Upper lobe of left lung (tissue), 6 donors: ENCODE measurements at regions not wholly inside any gene's neighbourhood (a gene's known extent, or its start where the extent isn't known, plus 50 kb on each side); places are given as distances from the start of the nearest gene placed in this dataset.
"Not testable (repeated sequence)": the region's sequence is repeated elsewhere in the genome, so short reads cannot be mapped to it uniquely, and the experiment has no call there.

Experiments
- ATAC-seq, 2 donors: fragments of 200-7000 bp; cut with Tn5 transposase; one replicate each; pipeline ENCODE4 v1.9.1; 2022; ENCODE audit warnings: mild to moderate bottlenecking in 2 of 2, moderate library complexity in 2 of 2; ENCODE audit not compliant: low FRiP score in 2 of 2
- DNase-seq, 2 donors: peaks; one replicate each; pipeline ENCODE4 v3.0.0-alpha.2; 2019 to 2020
- H3K27ac ChIP-seq, 4 donors: fragments of 200-600 bp; sonication (generic); one replicate each; pipeline ENCODE4 v1.5.1; 2016 to 2019
- H3K27me3 ChIP-seq, 4 donors: fragments of 200-600 bp; sonication (generic); one replicate each; pipeline ENCODE4 v1.5.1; 2017 to 2019
- H3K36me3 ChIP-seq, 4 donors: fragments of 200-600 bp; sonication (generic); one replicate each; pipeline ENCODE4 v1.5.1; 2016 to 2019
- H3K4me1 ChIP-seq, 4 donors: fragments of 200-600 bp; sonication (generic); one replicate each; pipeline ENCODE4 v1.5.1; 2018 to 2019
- H3K4me3 ChIP-seq, 4 donors: fragments of 200-600 bp; sonication (generic); one replicate each; pipeline ENCODE4 v1.5.1; 2017 to 2019; ENCODE audit warnings: mild to moderate bottlenecking in 2 of 4, moderate library complexity in 1 of 4
- H3K9me3 ChIP-seq, 4 donors: fragments of 200-600 bp; sonication (generic); one replicate each; pipeline ENCODE4 v1.5.1; 2018 to 2019
- EP300 ChIP-seq, 4 donors: sonication (generic); formaldehyde crosslinking; IDR thresholded peaks; one replicate each; pipeline ENCODE4 v1.5.1; 2017; ENCODE audit warnings: antibody characterized with exemption in 4 of 4, control low read depth in 2 of 4
- POLR2A ChIP-seq, 4 donors: fragments of 450-650 bp; IDR thresholded peaks; one replicate each; pipeline ENCODE4 v1.5.1; 2016 to 2017; ENCODE audit warnings: antibody characterized with exemption in 4 of 4, mild to moderate bottlenecking in 2 of 4
- POLR2AphosphoS5 ChIP-seq, 2 donors: sonication (generic); formaldehyde crosslinking; IDR thresholded peaks; one replicate each; pipeline ENCODE4 v1.5.1; 2017; ENCODE audit warnings: antibody characterized with exemption in 2 of 2
- WGBS, 2 donors: methylation state at CpG; one replicate each; pipeline ENCODE4 v1.1.5; 2017 to 2018; 5-methylcytosine and 5-hydroxymethylcytosine counted together
- TF ChIP-seq, protein P1 (sequence below), 6 experiments: fragments of 450-650 bp in 4 of 6; fragments of 200-600 bp in 2 of 6; sonication (generic) in 2 of 6; IDR thresholded peaks; one replicate each; pipeline ENCODE4 v1.5.1; 2016 to 2019; ENCODE audit warnings: antibody characterized with exemption in 6 of 6
- donor health status: DM: no; HTN: no; CAD: no; lungs with moderate emphysema.
- donor health status: DM: no; HTN: yes; CAD: no; lungs with severe emphysema.

GRCh38 chr5:99586878-99587277 lies 658.1 kb upstream of the CHD1 start:
- H3K27me3 ChIP-seq = no peaks in the 10 kb centered on the region
- no peak overlapping the region for H3K27ac ChIP-seq
- DNase-seq (no peak), ATAC-seq (no peak)
- TF ChIP-seq, protein P1, sequence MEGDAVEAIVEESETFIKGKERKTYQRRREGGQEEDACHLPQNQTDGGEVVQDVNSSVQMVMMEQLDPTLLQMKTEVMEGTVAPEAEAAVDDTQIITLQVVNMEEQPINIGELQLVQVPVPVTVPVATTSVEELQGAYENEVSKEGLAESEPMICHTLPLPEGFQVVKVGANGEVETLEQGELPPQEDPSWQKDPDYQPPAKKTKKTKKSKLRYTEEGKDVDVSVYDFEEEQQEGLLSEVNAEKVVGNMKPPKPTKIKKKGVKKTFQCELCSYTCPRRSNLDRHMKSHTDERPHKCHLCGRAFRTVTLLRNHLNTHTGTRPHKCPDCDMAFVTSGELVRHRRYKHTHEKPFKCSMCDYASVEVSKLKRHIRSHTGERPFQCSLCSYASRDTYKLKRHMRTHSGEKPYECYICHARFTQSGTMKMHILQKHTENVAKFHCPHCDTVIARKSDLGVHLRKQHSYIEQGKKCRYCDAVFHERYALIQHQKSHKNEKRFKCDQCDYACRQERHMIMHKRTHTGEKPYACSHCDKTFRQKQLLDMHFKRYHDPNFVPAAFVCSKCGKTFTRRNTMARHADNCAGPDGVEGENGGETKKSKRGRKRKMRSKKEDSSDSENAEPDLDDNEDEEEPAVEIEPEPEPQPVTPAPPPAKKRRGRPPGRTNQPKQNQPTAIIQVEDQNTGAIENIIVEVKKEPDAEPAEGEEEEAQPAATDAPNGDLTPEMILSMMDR (IDR thresholded peaks at IDR 0.05) = no peak
- no peak for TF ChIP-seq EP300 (IDR thresholded peaks at IDR 0.05)
- no peak for TF ChIP-seq POLR2A (IDR thresholded peaks at IDR 0.05)
- TF ChIP-seq POLR2AphosphoS5 (IDR thresholded peaks at IDR 0.05) = no peak
- no peaks in the 10 kb centered on the region for H3K9me3 ChIP-seq
- no peak overlapping the region for H3K4me3 ChIP-seq
- no peaks in the 10 kb centered on the region for H3K4me1 ChIP-seq
- H3K36me3 ChIP-seq = no peaks in the 10 kb centered on the region

DNA sequence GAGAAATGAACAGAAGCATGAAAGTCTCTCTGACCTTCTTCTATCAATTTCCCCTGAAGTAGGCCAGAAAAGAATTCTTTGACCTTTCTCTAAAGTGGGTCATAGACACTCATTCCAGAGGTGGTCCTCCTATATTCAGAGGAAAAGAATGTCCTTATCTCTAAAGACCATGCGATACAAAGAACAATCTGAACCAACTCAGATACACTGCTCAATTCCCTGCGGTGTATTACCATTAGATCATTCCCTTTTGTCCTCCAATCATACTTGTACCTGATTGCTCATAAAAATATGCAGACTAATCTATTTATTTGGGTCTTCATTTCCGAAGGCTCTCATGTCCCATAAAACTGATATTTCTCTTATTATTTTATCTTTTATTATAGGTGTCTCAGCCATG lies 652.4 kb upstream of the CHD1 start:
- H3K27ac ChIP-seq, DNase-seq, H3K4me1 ChIP-seq, H3K27me3 ChIP-seq, H3K9me3 ChIP-seq, H3K4me3 ChIP-seq, ATAC-seq, H3K36me3 ChIP-seq: not testable (repeated sequence)
- WGBS, 2 donors = 68 to 72% methylated on average over 3 of the region's 3 CpGs

DNA sequence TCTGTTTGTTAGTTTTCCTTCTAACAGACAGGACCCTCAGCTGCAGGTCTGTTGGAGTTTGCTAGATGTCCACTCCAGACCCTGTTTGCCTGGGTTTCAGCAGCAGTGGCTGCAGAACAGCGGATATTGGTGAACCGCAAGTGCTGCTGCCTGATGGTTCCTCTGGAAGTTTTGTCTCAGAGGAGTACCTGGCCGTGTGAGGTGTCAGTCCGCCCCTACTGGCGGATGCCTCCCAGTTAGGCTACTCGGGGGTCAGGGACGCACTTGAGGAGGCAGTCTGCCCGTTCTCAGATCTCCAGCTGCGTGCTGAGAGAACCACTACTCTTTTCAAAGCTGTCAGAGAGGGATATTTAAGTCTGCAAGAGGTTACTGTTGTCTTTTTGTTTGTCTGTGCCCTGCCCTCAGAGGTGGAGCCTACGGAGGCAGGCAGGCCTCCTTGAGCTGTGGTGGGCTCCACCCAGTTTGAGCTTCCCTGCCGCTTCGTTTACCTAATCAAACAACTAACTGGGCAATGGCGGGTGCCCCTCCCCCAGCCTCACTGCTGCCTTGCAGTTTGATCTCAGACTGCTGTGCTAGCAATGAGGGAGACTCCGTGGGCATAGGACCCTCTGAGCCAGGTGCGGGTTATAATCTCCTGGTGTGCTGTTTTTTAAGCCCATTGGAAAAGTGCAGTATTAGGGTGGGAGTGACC lies 634.3 kb upstream of the CHD1 start:
- H3K27me3 ChIP-seq, H3K9me3 ChIP-seq, H3K4me1 ChIP-seq, H3K36me3 ChIP-seq, H3K4me3 ChIP-seq, ATAC-seq, DNase-seq, H3K27ac ChIP-seq: not testable (repeated sequence)
- 81 to 92% methylated on average over 8 to 15 of the region's 15 CpGs for WGBS, 2 donors

- H3K4me1 ChIP-seq = no peaks in the 10 kb centered on the region
- H3K9me3 ChIP-seq = no peaks in the 10 kb centered on the region
- no peaks in the 10 kb centered on the region for H3K27me3 ChIP-seq
- TF ChIP-seq POLR2A (IDR thresholded peaks at IDR 0.05) (no peak), POLR2AphosphoS5 (IDR thresholded peaks at IDR 0.05) (no peak)
- no peak overlapping the region for H3K27ac ChIP-seq
- H3K36me3 ChIP-seq = no peaks in the 10 kb centered on the region
- ATAC-seq (no peak), DNase-seq (no peak)
- H3K4me3 ChIP-seq = no peak overlapping the region
- WGBS, 2 donors = 62 to 76% methylated on average over 1 of the region's 1 CpG
These were observed 624.5 kb upstream of the CHD1 start for GRCh38 chr5:99553211-99553810.

GRCh38 chr5:99544356-99544755 lies 615.5 kb upstream of the CHD1 start:
- TF ChIP-seq POLR2AphosphoS5 (IDR thresholded peaks at IDR 0.05) (no peak), EP300 (IDR thresholded peaks at IDR 0.05) (no peak), POLR2A (IDR thresholded peaks at IDR 0.05) (no peak)
- TF ChIP-seq, protein P1 (IDR thresholded peaks at IDR 0.05) = no peak
- WGBS, 2 donors = 63 to 78% methylated on average over 1 of the region's 1 CpG
- H3K9me3 ChIP-seq = no peaks in the 10 kb centered on the region
- H3K4me3 ChIP-seq = no peak overlapping the region
- ATAC-seq (no peak), DNase-seq (no peak)
- no peaks in the 10 kb centered on the region for H3K27me3 ChIP-seq
- no peak overlapping the region for H3K27ac ChIP-seq
- no peaks in the 10 kb centered on the region for H3K4me1 ChIP-seq
- no peaks in the 10 kb centered on the region for H3K36me3 ChIP-seq

DNA sequence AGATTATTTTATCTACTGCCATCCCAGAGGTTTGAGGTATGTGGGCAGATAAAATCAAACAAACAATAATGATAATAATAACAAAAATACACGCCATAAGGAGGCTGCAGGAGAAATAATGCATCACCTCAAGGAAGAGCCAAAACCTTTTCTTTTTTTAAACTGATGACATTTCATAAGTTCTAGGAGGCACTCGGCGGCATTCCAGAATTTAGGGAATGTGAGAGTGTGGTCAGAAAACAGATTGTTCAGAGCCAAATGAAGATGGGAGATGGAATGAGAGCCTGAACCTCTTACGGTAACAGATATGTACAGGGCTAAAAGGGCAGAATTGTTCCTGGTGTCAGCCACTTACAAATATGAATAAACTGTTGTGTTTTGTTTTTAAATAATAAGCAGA lies 615.0 kb upstream of the CHD1 start:
- 67 to 69% methylated on average over 4 of the region's 4 CpGs for WGBS, 2 donors
- DNase-seq (no peak), ATAC-seq (no peak)
- Histone ChIP-seq H3K4me1 (no peaks in the 10 kb centered on the region), H3K9me3 (no peaks in the 10 kb centered on the region), H3K27ac (no peak overlapping the region), H3K36me3 (no peaks in the 10 kb centered on the region), H3K27me3 (no peaks in the 10 kb centered on the region), H3K4me3 (no peak overlapping the region)
- TF ChIP-seq POLR2A (IDR thresholded peaks at IDR 0.05) (no peak), EP300 (IDR thresholded peaks at IDR 0.05) (no peak), POLR2AphosphoS5 (IDR thresholded peaks at IDR 0.05) (no peak)
- TF ChIP-seq, protein P1 (IDR thresholded peaks at IDR 0.05) = no peak

DNA sequence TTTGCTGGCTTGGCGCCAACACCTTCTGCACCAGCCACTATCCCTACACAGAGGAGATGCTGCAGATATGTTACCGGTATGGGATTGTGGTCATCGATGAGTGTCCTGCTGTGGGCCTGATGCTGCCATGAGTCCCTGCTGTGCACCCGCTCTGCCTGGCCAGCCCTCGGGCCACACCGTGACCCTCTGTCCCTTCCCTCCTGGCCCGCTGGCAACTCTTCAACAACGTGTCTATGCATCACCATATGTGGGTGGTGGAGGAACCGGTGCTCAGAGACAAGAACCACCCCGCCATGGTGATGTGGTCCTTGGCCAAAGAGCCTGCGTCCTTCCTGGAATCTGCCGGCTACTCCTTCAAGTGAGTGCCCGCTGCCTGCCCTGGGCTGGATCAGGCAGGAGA lies 605.4 kb upstream of the CHD1 start:
- H3K9me3 ChIP-seq, H3K36me3 ChIP-seq, H3K27ac ChIP-seq, H3K4me1 ChIP-seq, H3K4me3 ChIP-seq, H3K27me3 ChIP-seq: not testable (repeated sequence)
- 94 to 96% methylated on average over 4 to 12 of the region's 13 CpGs for WGBS, 2 donors
- DNase-seq = peak in 1 of 2 donors; percentile 43
- ATAC-seq = peak; percentile 26 to 62

DNA sequence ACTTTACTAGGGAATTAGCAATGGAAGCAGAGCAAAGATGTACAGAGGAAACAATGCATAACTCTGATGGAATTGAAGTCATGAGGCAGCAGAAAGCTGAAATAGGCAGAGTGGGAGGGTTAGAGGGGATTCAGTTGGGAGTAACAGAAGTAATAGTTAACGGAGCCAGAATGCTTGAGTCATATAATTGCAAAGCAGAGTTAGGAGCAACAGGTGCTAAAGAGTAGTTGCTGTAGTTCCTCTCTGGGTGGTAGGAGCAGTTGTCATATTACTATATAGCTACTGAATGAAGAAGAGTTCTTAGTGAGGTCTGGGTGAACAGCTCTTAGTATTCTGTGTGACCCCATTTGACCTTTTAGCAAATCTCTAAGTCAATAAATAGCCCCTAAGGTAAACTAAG lies 592.9 kb upstream of the CHD1 start:
- WGBS, 2 donors = 96 to 100% methylated on average over 1 of the region's 1 CpG
- H3K36me3 ChIP-seq, H3K27ac ChIP-seq, DNase-seq, H3K9me3 ChIP-seq, ATAC-seq, H3K27me3 ChIP-seq, H3K4me3 ChIP-seq, H3K4me1 ChIP-seq: not testable (repeated sequence)

GRCh38 chr5:99515864-99516490 lies 587.2 kb upstream of the CHD1 start:
- not testable (repeated sequence) for H3K27ac ChIP-seq, DNase-seq, H3K4me1 ChIP-seq, H3K9me3 ChIP-seq, H3K36me3 ChIP-seq, H3K4me3 ChIP-seq, ATAC-seq, H3K27me3 ChIP-seq
- 36 to 48% methylated on average over 6 of the region's 6 CpGs for WGBS, 2 donors
